SK-N-SH treated with all-trans-retinoic acid at 6 μM for 48 hours (cell line): ENCODE measurements at regions not wholly inside any gene's neighbourhood (a gene's known extent, or its start where the extent isn't known, plus 50 kb on each side); places are given as distances from the start of the nearest gene placed in this dataset.

Experiments used
- ARNTL ChIP-seq: fragments of 450-650 bp; formaldehyde crosslinking; IDR thresholded peaks from 2 replicates; pipeline ENCODE4 v1.5.0; 2020; ENCODE audit warnings: low read depth, mild to moderate bottlenecking, moderate library complexity, borderline replicate concordance
- GLIS3 ChIP-seq: fragments of 250-450 bp; sonication (Bioruptor Pico); IDR thresholded peaks from 2 replicates; pipeline ENCODE4 v1.5.0; 2020; ENCODE audit warnings: mild to moderate bottlenecking, moderate library complexity
- PPARA ChIP-seq: fragments of 250-450 bp; sonication (Bioruptor Pico); IDR thresholded peaks from 2 replicates; pipeline ENCODE4 v1.5.0; 2020; ENCODE audit warnings: mild to moderate bottlenecking, borderline replicate concordance
- ZFP3 ChIP-seq: fragments of 250-450 bp; sonication (Bioruptor Pico); IDR thresholded peaks from 2 replicates; pipeline ENCODE4 v1.5.0; 2020; ENCODE audit warnings: mild to moderate bottlenecking, moderate library complexity
- ZFP30 ChIP-seq: fragments of 450-650 bp; formaldehyde crosslinking; IDR thresholded peaks from 2 replicates; pipeline ENCODE4 v1.5.0; 2022; ENCODE audit warnings: mild to moderate bottlenecking, moderate library complexity
- TF ChIP-seq, protein P1 (sequence below): fragments of 250-450 bp; sonication (Bioruptor Pico); IDR thresholded peaks from 2 replicates; pipeline ENCODE4 v1.8.0; 2020; ENCODE audit warnings: mild to moderate bottlenecking, moderate library complexity, borderline replicate concordance
- TF ChIP-seq, protein P2 (sequence below): fragments of 250-450 bp; sonication (Bioruptor Pico); IDR thresholded peaks from 2 replicates; pipeline ENCODE4 v1.5.1; 2020; ENCODE audit warnings: low read depth, mild to moderate bottlenecking, moderate library complexity

DNA sequence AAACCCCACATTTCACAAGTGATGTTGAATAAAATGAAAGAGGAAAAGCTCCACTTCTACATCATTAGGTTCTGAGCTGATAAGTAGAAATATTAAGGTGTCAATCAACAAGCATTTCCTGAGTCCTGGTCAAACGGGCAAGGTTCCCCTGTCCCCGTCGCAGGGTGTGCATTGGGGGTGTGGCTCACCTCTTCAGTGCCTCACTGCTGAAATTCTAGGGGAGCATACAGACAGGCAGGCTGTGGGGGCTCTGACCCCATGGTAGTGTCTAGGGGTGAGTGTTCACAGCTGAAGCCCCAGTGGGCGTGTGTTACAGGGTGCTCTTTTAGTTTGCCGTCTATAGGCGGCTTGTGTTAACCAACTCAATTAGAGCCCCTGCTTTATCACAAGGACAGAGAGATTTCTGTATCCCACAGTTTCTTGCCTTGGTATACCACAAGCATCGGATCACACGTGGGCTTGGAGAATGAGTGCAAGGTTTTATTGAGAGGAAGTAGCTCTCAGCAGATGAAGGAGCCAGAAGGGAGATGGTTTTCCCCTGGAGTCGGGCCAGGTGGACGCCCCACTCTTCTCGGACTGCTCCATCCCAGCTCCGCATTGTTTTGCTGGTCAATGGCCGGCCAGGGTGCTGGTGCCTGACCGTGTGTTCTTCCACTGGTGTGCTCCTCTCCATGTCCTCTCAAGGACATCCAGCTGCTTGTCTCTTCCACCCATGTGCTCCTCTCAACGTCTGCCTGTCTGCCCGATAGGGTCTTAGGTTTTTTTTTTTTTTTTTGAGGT lies 238.2 kb upstream of the NLRP1 start:
- no peak for TF ChIP-seq GLIS3
- TF ChIP-seq, protein P1, sequence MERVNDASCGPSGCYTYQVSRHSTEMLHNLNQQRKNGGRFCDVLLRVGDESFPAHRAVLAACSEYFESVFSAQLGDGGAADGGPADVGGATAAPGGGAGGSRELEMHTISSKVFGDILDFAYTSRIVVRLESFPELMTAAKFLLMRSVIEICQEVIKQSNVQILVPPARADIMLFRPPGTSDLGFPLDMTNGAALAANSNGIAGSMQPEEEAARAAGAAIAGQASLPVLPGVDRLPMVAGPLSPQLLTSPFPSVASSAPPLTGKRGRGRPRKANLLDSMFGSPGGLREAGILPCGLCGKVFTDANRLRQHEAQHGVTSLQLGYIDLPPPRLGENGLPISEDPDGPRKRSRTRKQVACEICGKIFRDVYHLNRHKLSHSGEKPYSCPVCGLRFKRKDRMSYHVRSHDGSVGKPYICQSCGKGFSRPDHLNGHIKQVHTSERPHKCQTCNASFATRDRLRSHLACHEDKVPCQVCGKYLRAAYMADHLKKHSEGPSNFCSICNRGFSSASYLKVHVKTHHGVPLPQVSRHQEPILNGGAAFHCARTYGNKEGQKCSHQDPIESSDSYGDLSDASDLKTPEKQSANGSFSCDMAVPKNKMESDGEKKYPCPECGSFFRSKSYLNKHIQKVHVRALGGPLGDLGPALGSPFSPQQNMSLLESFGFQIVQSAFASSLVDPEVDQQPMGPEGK (CRISPR knock-in tag): no peak
- no peak for TF ChIP-seq ZFP3 (CRISPR knock-in tag)
- TF ChIP-seq, protein P2, sequence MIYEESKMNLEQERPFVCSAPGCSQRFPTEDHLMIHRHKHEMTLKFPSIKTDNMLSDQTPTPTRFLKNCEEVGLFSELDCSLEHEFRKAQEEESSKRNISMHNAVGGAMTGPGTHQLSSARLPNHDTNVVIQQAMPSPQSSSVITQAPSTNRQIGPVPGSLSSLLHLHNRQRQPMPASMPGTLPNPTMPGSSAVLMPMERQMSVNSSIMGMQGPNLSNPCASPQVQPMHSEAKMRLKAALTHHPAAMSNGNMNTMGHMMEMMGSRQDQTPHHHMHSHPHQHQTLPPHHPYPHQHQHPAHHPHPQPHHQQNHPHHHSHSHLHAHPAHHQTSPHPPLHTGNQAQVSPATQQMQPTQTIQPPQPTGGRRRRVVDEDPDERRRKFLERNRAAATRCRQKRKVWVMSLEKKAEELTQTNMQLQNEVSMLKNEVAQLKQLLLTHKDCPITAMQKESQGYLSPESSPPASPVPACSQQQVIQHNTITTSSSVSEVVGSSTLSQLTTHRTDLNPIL (CRISPR knock-in tag): no peak
- TF ChIP-seq PPARA (CRISPR knock-in tag): no peak
- no peak for TF ChIP-seq ZFP30 (CRISPR knock-in tag)
- no peak for TF ChIP-seq ARNTL (CRISPR knock-in tag)
